OCI-LY3 (cell line): ENCODE measurements at regions not wholly inside any gene's neighbourhood (a gene's known extent, or its start where the extent isn't known, plus 50 kb on each side); places are given as distances from the start of the nearest gene placed in this dataset.

Experiments used
- H2AFZ ChIP-seq: fragments of 200-600, 300-600 bp; shearing (Covaris generic); 2 replicates; pipeline ENCODE4 v1.6.0; 2014; ENCODE audit warnings: antibody characterized with exemption, low read depth, low read length
- H3K27ac ChIP-seq: fragments of 200-600, 300-600 bp; sonication (generic); 2 replicates; pipeline ENCODE4 v1.5.1; 2014; ENCODE audit warnings: mild to moderate bottlenecking, low read length, moderate library complexity, mixed read lengths
- H3K27me3 ChIP-seq: fragments of 200-600, 300-600 bp; sonication (generic); 2 replicates; pipeline ENCODE4 v1.6.1; 2014; ENCODE audit warnings: low read depth, low read length, mixed read lengths
- H3K36me3 ChIP-seq: fragments of 200-600, 300-600 bp; sonication (generic); replicated peaks from 2 replicates; pipeline ENCODE3; 2014; ENCODE audit warnings: low read depth, low read length, mixed read lengths
- H3K4me1 ChIP-seq: fragments of 300-600, 200-600 bp; sonication (generic); 2 replicates; pipeline ENCODE4 v1.6.1; 2014; ENCODE audit warnings: low read length, mixed read lengths
- H3K4me2 ChIP-seq: fragments of 200-600, 300-600 bp; sonication (generic); 2 replicates; pipeline ENCODE4 v1.6.1; 2014; ENCODE audit warnings: low read length, mixed read lengths
- H3K4me3 ChIP-seq: fragments of 300-600, 200-600 bp; sonication (generic); 2 replicates; pipeline ENCODE4 v1.5.1; 2014; ENCODE audit warnings: antibody characterized with exemption, mild to moderate bottlenecking, low read length, moderate library complexity
- H3K79me2 ChIP-seq: fragments of 300-600, 200-600 bp; shearing (Covaris generic); 2 replicates; pipeline ENCODE4 v1.6.1; 2014; ENCODE audit warnings: mild to moderate bottlenecking, low read length, mixed read lengths
- H3K9ac ChIP-seq: fragments of 300-600, 200-600 bp; shearing (Covaris generic); 2 replicates; pipeline ENCODE4 v1.6.0; 2014; ENCODE audit warnings: mild to moderate bottlenecking, low read length, moderate library complexity
- H3K9me3 ChIP-seq: fragments of 200-600, 300-600 bp; shearing (Covaris generic); 2 replicates; pipeline ENCODE4 v1.6.1; 2014; ENCODE audit warnings: low read length, mixed read lengths; ENCODE audit not compliant: insufficient read depth
- H4K20me1 ChIP-seq: fragments of 200-600, 300-600 bp; sonication (generic); 2 replicates; pipeline ENCODE4 v1.6.1; 2016; ENCODE audit warnings: low read length, mixed read lengths; ENCODE audit not compliant: insufficient read depth
- EZH2phosphoT487 ChIP-seq: fragments of 200-600 bp; shearing (Covaris generic); IDR thresholded peaks from 2 replicates; pipeline ENCODE4 v1.6.1; 2018; ENCODE audit warnings: antibody characterized with exemption, mixed run types, low read depth
- TF ChIP-seq, protein P1 (sequence below): fragments of 200-600, 300-600 bp; sonication (generic); IDR thresholded peaks from 2 replicates; pipeline ENCODE4 v1.5.1; 2014; ENCODE audit warnings: antibody characterized with exemption, low read length, low read depth

DNA sequence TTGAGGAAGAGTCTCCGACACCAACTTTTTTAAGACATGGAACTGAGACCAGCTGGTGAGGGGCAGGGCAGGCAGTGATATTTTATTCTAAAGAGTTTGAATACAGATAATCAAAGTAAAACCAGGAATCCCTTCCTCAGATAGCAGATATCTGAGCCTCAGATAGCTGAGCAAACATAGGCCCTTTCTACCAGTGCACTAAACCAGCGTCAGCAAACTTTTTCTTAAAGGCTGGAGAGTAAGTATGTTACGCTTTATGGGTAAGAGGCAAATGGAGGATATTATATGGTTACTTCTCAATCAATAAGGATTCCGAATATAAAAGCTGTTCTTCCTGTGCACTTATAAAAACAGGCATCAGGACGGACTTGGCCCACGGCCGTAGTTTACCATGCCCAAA lies 73.9 kb downstream of the WNT5A start:
- H4K20me1 ChIP-seq: no peaks in the 10 kb centered on the region
- H3K4me2 ChIP-seq: no peak overlapping the region
- H3K27ac ChIP-seq: no peak overlapping the region
- H3K9ac ChIP-seq: no peak overlapping the region
- H3K79me2 ChIP-seq: no peaks in the 10 kb centered on the region
- no peaks in the 10 kb centered on the region for H3K4me1 ChIP-seq
- no peak overlapping the region for H2AFZ ChIP-seq
- no peak for TF ChIP-seq EZH2phosphoT487
- TF ChIP-seq, protein P1, sequence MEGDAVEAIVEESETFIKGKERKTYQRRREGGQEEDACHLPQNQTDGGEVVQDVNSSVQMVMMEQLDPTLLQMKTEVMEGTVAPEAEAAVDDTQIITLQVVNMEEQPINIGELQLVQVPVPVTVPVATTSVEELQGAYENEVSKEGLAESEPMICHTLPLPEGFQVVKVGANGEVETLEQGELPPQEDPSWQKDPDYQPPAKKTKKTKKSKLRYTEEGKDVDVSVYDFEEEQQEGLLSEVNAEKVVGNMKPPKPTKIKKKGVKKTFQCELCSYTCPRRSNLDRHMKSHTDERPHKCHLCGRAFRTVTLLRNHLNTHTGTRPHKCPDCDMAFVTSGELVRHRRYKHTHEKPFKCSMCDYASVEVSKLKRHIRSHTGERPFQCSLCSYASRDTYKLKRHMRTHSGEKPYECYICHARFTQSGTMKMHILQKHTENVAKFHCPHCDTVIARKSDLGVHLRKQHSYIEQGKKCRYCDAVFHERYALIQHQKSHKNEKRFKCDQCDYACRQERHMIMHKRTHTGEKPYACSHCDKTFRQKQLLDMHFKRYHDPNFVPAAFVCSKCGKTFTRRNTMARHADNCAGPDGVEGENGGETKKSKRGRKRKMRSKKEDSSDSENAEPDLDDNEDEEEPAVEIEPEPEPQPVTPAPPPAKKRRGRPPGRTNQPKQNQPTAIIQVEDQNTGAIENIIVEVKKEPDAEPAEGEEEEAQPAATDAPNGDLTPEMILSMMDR: no peak
- H3K9me3 ChIP-seq: no peaks in the 10 kb centered on the region
- no peaks in the 10 kb centered on the region for H3K36me3 ChIP-seq
- no peaks in the 10 kb centered on the region for H3K27me3 ChIP-seq
- no peak overlapping the region for H3K4me3 ChIP-seq

DNA sequence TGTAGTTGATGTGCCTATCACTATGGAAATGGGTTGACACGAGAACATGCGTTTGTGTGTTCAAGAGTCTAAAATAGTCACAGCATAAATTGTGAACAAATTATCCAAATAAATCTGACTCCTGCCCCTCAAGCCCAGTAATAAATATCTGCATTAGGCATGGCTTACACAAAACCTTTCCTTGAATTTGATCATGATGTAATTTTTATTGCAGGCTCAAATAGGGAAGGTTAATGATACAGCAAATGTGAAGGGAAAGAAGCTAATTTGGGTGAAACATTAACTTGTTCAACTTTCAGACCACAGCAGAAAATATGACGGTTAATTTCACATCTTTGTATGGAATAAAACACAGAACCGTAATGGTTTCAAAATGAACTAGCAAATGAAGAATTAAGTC lies 74.6 kb downstream of the WNT5A start:
- Histone ChIP-seq H3K27me3 (no peaks in the 10 kb centered on the region), H2AFZ (no peak overlapping the region), H3K4me2 (no peak overlapping the region), H4K20me1 (no peaks in the 10 kb centered on the region), H3K4me3 (no peak overlapping the region), H3K27ac (no peak overlapping the region), H3K9ac (no peak overlapping the region), H3K4me1 (no peaks in the 10 kb centered on the region), H3K79me2 (no peaks in the 10 kb centered on the region), H3K36me3 (no peaks in the 10 kb centered on the region), H3K9me3 (no peaks in the 10 kb centered on the region)
- TF ChIP-seq, protein P1: no peak
- no peak for TF ChIP-seq EZH2phosphoT487

DNA sequence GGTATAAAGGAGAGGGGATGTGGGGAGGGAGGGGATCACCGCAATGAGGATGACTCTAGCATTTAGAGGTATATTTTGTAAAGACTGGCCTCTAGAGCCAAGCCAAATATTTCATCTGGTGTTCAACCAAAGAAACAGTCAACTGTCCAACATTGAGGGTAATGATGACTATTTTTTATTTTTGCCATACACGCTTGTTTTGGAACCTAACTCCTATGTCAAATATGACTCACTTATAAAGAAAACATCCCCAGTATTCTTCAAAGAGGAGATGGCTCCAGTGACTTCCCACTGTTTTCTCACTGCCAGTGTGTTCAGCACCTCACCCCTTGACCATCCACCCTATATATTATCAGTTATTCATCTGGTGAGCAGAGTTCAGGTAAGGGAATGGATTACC lies 77.3 kb downstream of the WNT5A start:
- Histone ChIP-seq H3K9ac (no peak overlapping the region), H3K79me2 (no peaks in the 10 kb centered on the region), H3K36me3 (no peaks in the 10 kb centered on the region), H2AFZ (no peak overlapping the region), H3K4me2 (no peak overlapping the region), H3K9me3 (no peaks in the 10 kb centered on the region), H3K27ac (no peak overlapping the region), H3K4me1 (no peaks in the 10 kb centered on the region), H3K4me3 (no peak overlapping the region), H4K20me1 (no peaks in the 10 kb centered on the region), H3K27me3 (no peaks in the 10 kb centered on the region)
- TF ChIP-seq EZH2phosphoT487: no peak
- TF ChIP-seq, protein P1: no peak

DNA sequence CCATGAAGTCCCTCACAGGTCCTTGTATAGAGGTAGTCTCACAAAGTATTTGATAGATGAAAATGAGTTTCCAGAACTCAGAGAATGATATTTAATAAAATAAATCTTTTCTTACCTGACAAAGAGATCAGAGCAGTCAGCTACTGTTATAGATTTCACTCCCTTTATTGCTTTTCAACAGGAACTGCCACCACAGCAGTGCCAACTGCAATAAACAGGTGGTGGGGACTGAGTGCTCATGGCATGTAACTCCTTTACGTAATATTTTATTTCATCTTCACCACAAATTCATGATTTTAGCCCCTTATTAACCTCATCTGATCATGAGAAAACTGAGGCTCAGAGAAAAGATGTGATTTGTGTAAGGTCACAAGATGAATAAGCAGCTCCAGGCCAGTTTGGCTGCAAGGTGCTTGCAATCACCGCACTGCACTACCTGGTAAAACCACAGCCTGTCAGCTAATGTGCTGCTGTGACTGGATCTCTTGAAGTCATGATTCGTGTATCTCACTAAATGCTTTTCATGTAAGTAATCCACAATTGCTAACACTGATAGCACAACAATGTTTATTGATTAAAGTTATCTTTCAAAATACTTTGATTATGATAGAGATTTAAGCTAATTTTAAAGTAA lies 78.8 kb downstream of the WNT5A start:
- H3K36me3 ChIP-seq: no peaks in the 10 kb centered on the region
- no peaks in the 10 kb centered on the region for H3K4me1 ChIP-seq
- no peak overlapping the region for H3K4me2 ChIP-seq
- no peak overlapping the region for H2AFZ ChIP-seq
- H3K79me2 ChIP-seq: no peaks in the 10 kb centered on the region
- H3K27ac ChIP-seq: no peak overlapping the region
- H4K20me1 ChIP-seq: no peaks in the 10 kb centered on the region
- H3K4me3 ChIP-seq: no peak overlapping the region
- no peak overlapping the region for H3K9ac ChIP-seq
- TF ChIP-seq, protein P1: no peak
- no peak for TF ChIP-seq EZH2phosphoT487
- no peaks in the 10 kb centered on the region for H3K9me3 ChIP-seq
- no peaks in the 10 kb centered on the region for H3K27me3 ChIP-seq
